ENCODE measurements at regions not wholly inside any gene's neighbourhood (a gene's known extent, or its start where the extent isn't known, plus 50 kb on each side); places are given as distances from the start of the nearest gene placed in this dataset.
"Not testable (repeated sequence)": the region's sequence is repeated elsewhere in the genome, so short reads cannot be mapped to it uniquely, and the experiment has no call there.

DNA sequence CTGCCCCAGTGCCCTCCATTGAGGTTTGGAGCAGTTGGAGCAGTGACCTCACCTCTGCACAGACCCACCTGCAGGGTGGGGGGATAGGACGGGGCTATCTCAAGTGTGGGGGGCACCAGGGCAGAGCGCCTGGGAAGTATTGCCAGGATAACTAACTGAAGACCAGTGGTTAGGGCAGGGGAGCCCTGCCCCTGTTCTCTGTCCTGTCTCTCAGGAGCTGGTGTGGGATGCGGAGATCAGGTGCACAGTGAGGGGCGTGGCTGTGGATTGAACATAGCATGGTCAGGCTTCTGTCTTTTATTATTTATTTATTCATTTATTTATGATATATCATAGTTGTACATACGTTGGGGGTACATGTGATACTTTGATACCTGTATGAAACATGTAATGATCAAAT is 256.6 kb downstream of the GADD45G start:
- H3K4me1 ChIP-seq (ENCODE audit: control insufficient read depth in 1 of 2, insufficient read depth in 2 of 2, low read length in 2 of 2); H3K27me3 ChIP-seq (ENCODE audit: control insufficient read depth in 2 of 2, insufficient read depth in 2 of 2, low read length in 2 of 2); H3K79me2 ChIP-seq (ENCODE audit: insufficient read depth, low read length); H3K36me3 Mint-ChIP-seq; H3K4me3 Mint-ChIP-seq; H3K36me3 ChIP-seq (replicated peaks in 1 of 2; ENCODE audit: control insufficient read depth in 1 of 2, insufficient read depth in 2 of 2, low read length in 2 of 2); H3K4me2 ChIP-seq (replicated peaks; ENCODE audit: extremely low read depth, low read length, poor library complexity, severe bottlenecking); H3K9me3 Mint-ChIP-seq; H2AFZ ChIP-seq (ENCODE audit: insufficient read depth, low read depth, low read length, poor library complexity, severe bottlenecking); DNase-seq; H4K20me1 ChIP-seq (ENCODE audit: insufficient read depth, low read length); intact Hi-C loops (cut with micrococcal nuclease); H3K27ac Mint-ChIP-seq; H3K27ac ChIP-seq (ENCODE audit: low read depth in 1 of 2, low read length in 2 of 2); H3K9me3 ChIP-seq (replicated peaks in 1 of 2; ENCODE audit: control insufficient read depth in 1 of 2, insufficient read depth in 1 of 2, low read length in 2 of 2); H3K4me3 ChIP-seq (replicated peaks in 1 of 3; ENCODE audit: low read depth in 2 of 3, low read length in 3 of 3); H3K9ac ChIP-seq (ENCODE audit: insufficient read depth, low read length, poor library complexity, severe bottlenecking); H3K4me1 Mint-ChIP-seq: not testable (repeated sequence)
- H3K27me3 Mint-ChIP-seq (ENCODE audit: low read depth in 3 of 3), result peaks cover 4 to 20% (median 15%) of the 10 kb centered on the region in 3 donors
- WGBS (ENCODE audit: insufficient coverage), result 100% methylated on average over 1 of the region's 5 CpGs

DNA sequence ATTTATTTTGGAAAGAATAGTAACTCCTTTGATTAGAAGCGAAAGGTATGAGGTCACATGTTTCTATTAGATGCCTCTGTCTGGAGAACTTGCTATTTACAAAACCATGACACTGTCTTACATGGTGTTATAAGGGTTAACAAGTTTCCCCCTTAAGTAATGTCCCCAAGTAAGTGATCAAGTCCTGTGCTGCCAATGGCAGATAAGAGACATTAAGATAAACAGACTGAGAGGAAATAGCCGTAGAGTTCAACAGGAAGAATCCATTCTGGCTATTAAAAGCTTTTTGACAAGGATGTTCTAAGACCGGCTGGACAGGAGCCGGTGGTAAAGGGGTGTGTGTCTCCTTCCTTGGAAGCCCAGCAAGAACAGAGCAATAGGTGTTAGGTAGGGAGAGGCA is 257.5 kb downstream of the GADD45G start:
- no peak overlapping the region for H3K4me2 ChIP-seq (replicated peaks; ENCODE audit: extremely low read depth, low read length, poor library complexity, severe bottlenecking)
- H3K4me3 ChIP-seq (replicated peaks in 1 of 3; ENCODE audit: low read depth in 2 of 3, low read length in 3 of 3), result no peak overlapping the region
- H3K9me3 Mint-ChIP-seq, result peaks cover 0 to 3% (median 0%) of the 10 kb centered on the region in 7 donors
- no peaks in the 10 kb centered on the region for H3K79me2 ChIP-seq (ENCODE audit: insufficient read depth, low read length)
- no peak overlapping the region for H3K4me3 Mint-ChIP-seq
- DNase-seq, result no peak
- H3K9ac ChIP-seq (ENCODE audit: insufficient read depth, low read length, poor library complexity, severe bottlenecking), result no peak overlapping the region
- H3K36me3 Mint-ChIP-seq, result no peaks in the 10 kb centered on the region
- H4K20me1 ChIP-seq (ENCODE audit: insufficient read depth, low read length), result no peaks in the 10 kb centered on the region
- no peak overlapping the region for H3K27ac Mint-ChIP-seq
- no peaks in the 10 kb centered on the region for H3K9me3 ChIP-seq (replicated peaks in 1 of 2; ENCODE audit: control insufficient read depth in 1 of 2, insufficient read depth in 1 of 2, low read length in 2 of 2)
- peaks cover 0 to 6% of the 10 kb centered on the region in 2 donors for H3K27me3 ChIP-seq (ENCODE audit: control insufficient read depth in 2 of 2, insufficient read depth in 2 of 2, low read length in 2 of 2)
- no peaks in the 10 kb centered on the region for H3K4me1 ChIP-seq (ENCODE audit: control insufficient read depth in 1 of 2, insufficient read depth in 2 of 2, low read length in 2 of 2)
- H3K27me3 Mint-ChIP-seq (ENCODE audit: low read depth in 3 of 3), result peaks cover 2 to 17% (median 12%) of the 10 kb centered on the region in 3 donors
- 0% methylated on average over 2 of the region's 4 CpGs for WGBS (ENCODE audit: insufficient coverage)
- no peaks in the 10 kb centered on the region for H3K4me1 Mint-ChIP-seq
- H3K36me3 ChIP-seq (replicated peaks in 1 of 2; ENCODE audit: control insufficient read depth in 1 of 2, insufficient read depth in 2 of 2, low read length in 2 of 2), result no peaks in the 10 kb centered on the region
- TF ChIP-seq, protein P1, sequence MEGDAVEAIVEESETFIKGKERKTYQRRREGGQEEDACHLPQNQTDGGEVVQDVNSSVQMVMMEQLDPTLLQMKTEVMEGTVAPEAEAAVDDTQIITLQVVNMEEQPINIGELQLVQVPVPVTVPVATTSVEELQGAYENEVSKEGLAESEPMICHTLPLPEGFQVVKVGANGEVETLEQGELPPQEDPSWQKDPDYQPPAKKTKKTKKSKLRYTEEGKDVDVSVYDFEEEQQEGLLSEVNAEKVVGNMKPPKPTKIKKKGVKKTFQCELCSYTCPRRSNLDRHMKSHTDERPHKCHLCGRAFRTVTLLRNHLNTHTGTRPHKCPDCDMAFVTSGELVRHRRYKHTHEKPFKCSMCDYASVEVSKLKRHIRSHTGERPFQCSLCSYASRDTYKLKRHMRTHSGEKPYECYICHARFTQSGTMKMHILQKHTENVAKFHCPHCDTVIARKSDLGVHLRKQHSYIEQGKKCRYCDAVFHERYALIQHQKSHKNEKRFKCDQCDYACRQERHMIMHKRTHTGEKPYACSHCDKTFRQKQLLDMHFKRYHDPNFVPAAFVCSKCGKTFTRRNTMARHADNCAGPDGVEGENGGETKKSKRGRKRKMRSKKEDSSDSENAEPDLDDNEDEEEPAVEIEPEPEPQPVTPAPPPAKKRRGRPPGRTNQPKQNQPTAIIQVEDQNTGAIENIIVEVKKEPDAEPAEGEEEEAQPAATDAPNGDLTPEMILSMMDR (IDR thresholded peaks at IDR 0.05), result no peak
- intact Hi-C loops (cut with micrococcal nuclease), result no loop called here
- no peak overlapping the region for H3K27ac ChIP-seq (ENCODE audit: low read depth in 1 of 2, low read length in 2 of 2)
- H2AFZ ChIP-seq (ENCODE audit: insufficient read depth, low read depth, low read length, poor library complexity, severe bottlenecking), result no peak overlapping the region
